ENCODE measurements at regions not wholly inside any gene's neighbourhood (a gene's known extent, or its start where the extent isn't known, plus 50 kb on each side); places are given as distances from the start of the nearest gene placed in this dataset.

GRCh38 chr12:127162307-127162706, 1104.7 kb upstream of the TMEM132C start:
- no peaks in the 10 kb centered on the region for H3K27me3 ChIP-seq (ENCODE audit: insufficient read depth, low read depth, severe bottlenecking)
- no peaks in the 10 kb centered on the region for H3K36me3 ChIP-seq
- no peak overlapping the region for H3K4me3 ChIP-seq (ENCODE audit: low read depth, low read length)
- no peaks in the 10 kb centered on the region for H3K9me3 ChIP-seq (ENCODE audit: severe bottlenecking)
- H3K27ac ChIP-seq: no peak overlapping the region
- DNase-seq: no peak
- TF ChIP-seq CTCF (IDR thresholded peaks at IDR 0.05; ENCODE audit: low read depth, low read length): no peak

- no peak overlapping the region for H3K27ac ChIP-seq
- H3K9me3 ChIP-seq (ENCODE audit: severe bottlenecking): no peaks in the 10 kb centered on the region
- no peaks in the 10 kb centered on the region for H3K27me3 ChIP-seq (ENCODE audit: insufficient read depth, low read depth, severe bottlenecking)
- DNase-seq: no peak
- no peaks in the 10 kb centered on the region for H3K36me3 ChIP-seq
- TF ChIP-seq CTCF (IDR thresholded peaks at IDR 0.05; ENCODE audit: low read depth, low read length): no peak
- H3K4me3 ChIP-seq (ENCODE audit: low read depth, low read length): no peak overlapping the region
Observed at GRCh38 chr12:127162902-127163301, 1104.1 kb upstream of the TMEM132C start.

DNA sequence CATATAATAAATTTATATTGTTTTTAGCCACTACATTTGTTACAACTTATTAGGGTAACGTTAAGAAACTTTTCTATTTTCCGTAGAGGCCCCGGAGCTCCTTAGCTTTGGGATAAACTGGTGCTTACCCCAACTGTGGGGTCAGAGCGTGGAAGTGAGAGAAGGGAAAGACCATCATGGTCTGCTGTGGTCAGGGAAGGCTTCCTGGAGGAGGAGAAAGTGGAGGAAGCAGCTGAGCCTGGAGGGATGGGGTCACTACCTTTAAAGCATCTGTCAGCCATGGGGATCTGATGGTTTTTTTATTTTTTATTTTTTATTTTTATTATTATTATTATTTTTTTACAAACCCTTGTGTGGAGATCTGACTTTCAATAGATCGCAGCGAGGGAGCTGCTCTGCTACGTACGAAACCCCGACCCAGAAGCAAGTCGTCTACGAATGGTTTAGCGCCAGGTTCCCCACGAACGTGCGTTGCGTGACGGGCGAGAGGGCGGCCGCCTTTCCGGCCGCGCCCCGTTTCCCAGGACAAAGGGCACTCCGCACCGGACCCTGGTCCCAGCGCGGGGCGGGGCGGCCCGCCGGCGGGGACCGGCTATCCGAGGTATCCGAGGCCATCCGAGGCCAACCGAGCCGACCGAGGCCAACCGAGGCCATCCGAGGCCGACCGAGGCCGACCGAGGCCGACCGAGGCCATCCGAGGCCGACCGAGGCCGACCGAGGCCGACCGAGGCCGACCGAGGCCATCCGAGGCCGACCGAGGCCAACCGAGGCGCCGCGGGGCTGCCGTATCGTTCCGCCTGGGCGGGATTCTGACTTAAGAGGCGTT, 1101.2 kb upstream of the TMEM132C start:
- H3K4me3 ChIP-seq (ENCODE audit: low read depth, low read length): no peak overlapping the region
- H3K36me3 ChIP-seq: no peaks in the 10 kb centered on the region
- TF ChIP-seq CTCF (IDR thresholded peaks at IDR 0.05; ENCODE audit: low read depth, low read length): no peak
- H3K9me3 ChIP-seq (ENCODE audit: severe bottlenecking): no peaks in the 10 kb centered on the region
- no peaks in the 10 kb centered on the region for H3K27me3 ChIP-seq (ENCODE audit: insufficient read depth, low read depth, severe bottlenecking)
- H3K27ac ChIP-seq: no peak overlapping the region
- peak; percentile 69 for DNase-seq

- no peaks in the 10 kb centered on the region for H3K27me3 ChIP-seq (ENCODE audit: insufficient read depth, low read depth, severe bottlenecking)
Observed at GRCh38 chr12:127169321-127170181, 1097.4 kb upstream of the TMEM132C start.

More at GRCh38 chr12:127169321-127170181, 1097.4 kb upstream of the TMEM132C start:
- Histone ChIP-seq H3K27ac (no peak overlapping the region), H3K36me3 (no peaks in the 10 kb centered on the region), H3K9me3 (ENCODE audit: severe bottlenecking) (no peaks in the 10 kb centered on the region), H3K4me3 (ENCODE audit: low read depth, low read length) (no peak overlapping the region)
- TF ChIP-seq CTCF (IDR thresholded peaks at IDR 0.05; ENCODE audit: low read depth, low read length): no peak
- no peak for DNase-seq
